ENCODE measurements at regions not wholly inside any gene's neighbourhood (a gene's known extent, or its start where the extent isn't known, plus 50 kb on each side); places are given as distances from the start of the nearest gene placed in this dataset.
"Not testable (repeated sequence)": the region's sequence is repeated elsewhere in the genome, so short reads cannot be mapped to it uniquely, and the experiment has no call there.

- TF ChIP-seq, protein P1, sequence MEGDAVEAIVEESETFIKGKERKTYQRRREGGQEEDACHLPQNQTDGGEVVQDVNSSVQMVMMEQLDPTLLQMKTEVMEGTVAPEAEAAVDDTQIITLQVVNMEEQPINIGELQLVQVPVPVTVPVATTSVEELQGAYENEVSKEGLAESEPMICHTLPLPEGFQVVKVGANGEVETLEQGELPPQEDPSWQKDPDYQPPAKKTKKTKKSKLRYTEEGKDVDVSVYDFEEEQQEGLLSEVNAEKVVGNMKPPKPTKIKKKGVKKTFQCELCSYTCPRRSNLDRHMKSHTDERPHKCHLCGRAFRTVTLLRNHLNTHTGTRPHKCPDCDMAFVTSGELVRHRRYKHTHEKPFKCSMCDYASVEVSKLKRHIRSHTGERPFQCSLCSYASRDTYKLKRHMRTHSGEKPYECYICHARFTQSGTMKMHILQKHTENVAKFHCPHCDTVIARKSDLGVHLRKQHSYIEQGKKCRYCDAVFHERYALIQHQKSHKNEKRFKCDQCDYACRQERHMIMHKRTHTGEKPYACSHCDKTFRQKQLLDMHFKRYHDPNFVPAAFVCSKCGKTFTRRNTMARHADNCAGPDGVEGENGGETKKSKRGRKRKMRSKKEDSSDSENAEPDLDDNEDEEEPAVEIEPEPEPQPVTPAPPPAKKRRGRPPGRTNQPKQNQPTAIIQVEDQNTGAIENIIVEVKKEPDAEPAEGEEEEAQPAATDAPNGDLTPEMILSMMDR (IDR thresholded peaks at IDR 0.05; ENCODE audit: low read depth, low read length): peak; percentile 78
- H3K4me3 ChIP-seq (replicated peaks in 1 of 2; ENCODE audit: low read depth in 2 of 2, low read length in 2 of 2): no peak overlapping the region
- peak; percentile 66 to 73 for DNase-seq (ENCODE audit: low read depth in 2 of 2)
Measured at GRCh38 chr2:224650815-224651439, 65.2 kb downstream of the CCDC195 start.

- H3K4me3 ChIP-seq (replicated peaks in 1 of 2; ENCODE audit: low read depth in 2 of 2, low read length in 2 of 2); DNase-seq (ENCODE audit: low read depth in 2 of 2): not testable (repeated sequence)
Measured at GRCh38 chr2:224647684-224648083, 62.5 kb upstream of the CUL3 start.

DNA sequence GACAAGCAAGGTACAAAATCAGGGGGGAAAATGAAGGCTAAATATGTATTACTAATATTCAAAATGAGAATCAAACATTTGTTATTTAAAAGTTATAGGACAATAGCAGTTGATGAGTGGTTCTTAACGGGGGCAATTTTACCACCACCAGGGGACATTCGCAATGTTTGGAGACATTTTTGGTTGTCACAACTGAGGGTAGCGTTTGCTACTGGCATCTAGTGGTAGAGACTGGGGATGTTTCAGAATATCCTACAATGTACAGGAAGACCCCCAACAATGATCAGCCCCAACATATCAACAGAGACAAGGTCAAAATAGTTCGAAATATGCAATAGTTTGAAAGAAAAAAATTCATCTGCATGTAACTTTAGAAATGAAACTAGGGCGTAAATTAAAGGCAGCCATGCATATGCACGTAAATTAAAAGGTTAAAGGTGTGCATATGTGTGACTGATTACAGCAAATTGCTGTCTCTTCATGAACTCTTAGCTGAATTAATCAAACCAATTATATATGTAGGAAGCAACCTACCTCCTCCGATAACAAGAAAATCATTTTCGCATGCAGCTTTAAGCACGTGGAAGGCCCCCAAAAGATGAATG is 61.2 kb upstream of the CUL3 start:
- DNase-seq (ENCODE audit: low read depth in 2 of 2): peak; percentile 17 to 37
- H3K4me3 ChIP-seq (replicated peaks in 1 of 2; ENCODE audit: low read depth in 2 of 2, low read length in 2 of 2): no peak overlapping the region
- TF ChIP-seq, protein P1 (IDR thresholded peaks at IDR 0.05; ENCODE audit: low read depth, low read length): peak; percentile 68

- TF ChIP-seq, protein P1 (IDR thresholded peaks at IDR 0.05; ENCODE audit: low read depth, low read length): no peak
- DNase-seq (ENCODE audit: low read depth in 2 of 2): no peak
- H3K4me3 ChIP-seq (replicated peaks in 1 of 2; ENCODE audit: low read depth in 2 of 2, low read length in 2 of 2): no peak overlapping the region
Measured at GRCh38 chr2:224645722-224646121, 60.6 kb upstream of the CUL3 start.

GRCh38 chr2:224640679-224641078 is 55.5 kb upstream of the CUL3 start:
- no peak for DNase-seq (ENCODE audit: low read depth in 2 of 2)
- TF ChIP-seq, protein P1 (IDR thresholded peaks at IDR 0.05; ENCODE audit: low read depth, low read length): no peak
- H3K4me3 ChIP-seq (replicated peaks in 1 of 2; ENCODE audit: low read depth in 2 of 2, low read length in 2 of 2): no peak overlapping the region

- no peak for DNase-seq (ENCODE audit: low read depth in 2 of 2)
- H3K4me3 ChIP-seq (replicated peaks in 1 of 2; ENCODE audit: low read depth in 2 of 2, low read length in 2 of 2): no peak overlapping the region
- TF ChIP-seq, protein P1 (IDR thresholded peaks at IDR 0.05; ENCODE audit: low read depth, low read length): no peak
Measured at GRCh38 chr2:224638301-224638823, 53.2 kb upstream of the CUL3 start.
